HCT116 (cell line): ENCODE measurements at regions not wholly inside any gene's neighbourhood (a gene's known extent, or its start where the extent isn't known, plus 50 kb on each side); places are given as distances from the start of the nearest gene placed in this dataset.
"Not testable (repeated sequence)": the region's sequence is repeated elsewhere in the genome, so short reads cannot be mapped to it uniquely, and the experiment has no call there.

Experiments used
- EZH2 ChIP-seq: fragments of 200-600 bp; sonication (generic); IDR thresholded peaks from 2 replicates; pipeline ENCODE4 v1.6.1; 2017; ENCODE audit warnings: antibody characterized with exemption, mixed run types
- TF ChIP-seq, protein P1 (sequence below), 3 experiments: fragments of 200-600 bp in 1 of 3; sonication (generic) in 1 of 3; IDR thresholded peaks in 2 of 3; conservative IDR thresholded peaks in 1 of 3; 2 replicates each; pipeline ENCODE4 v1.5.1; 2012 to 2017; ENCODE audit warnings: low read depth in 2 of 3, low read length in 2 of 3, antibody characterized with exemption in 1 of 3, borderline replicate concordance in 1 of 3, control low read depth in 1 of 3, mild to moderate bottlenecking in 1 of 3, mixed read lengths in 1 of 3, mixed run types in 1 of 3, moderate library complexity in 1 of 3; ENCODE audit not compliant: insufficient read depth in 1 of 3

- TF ChIP-seq, protein P1, sequence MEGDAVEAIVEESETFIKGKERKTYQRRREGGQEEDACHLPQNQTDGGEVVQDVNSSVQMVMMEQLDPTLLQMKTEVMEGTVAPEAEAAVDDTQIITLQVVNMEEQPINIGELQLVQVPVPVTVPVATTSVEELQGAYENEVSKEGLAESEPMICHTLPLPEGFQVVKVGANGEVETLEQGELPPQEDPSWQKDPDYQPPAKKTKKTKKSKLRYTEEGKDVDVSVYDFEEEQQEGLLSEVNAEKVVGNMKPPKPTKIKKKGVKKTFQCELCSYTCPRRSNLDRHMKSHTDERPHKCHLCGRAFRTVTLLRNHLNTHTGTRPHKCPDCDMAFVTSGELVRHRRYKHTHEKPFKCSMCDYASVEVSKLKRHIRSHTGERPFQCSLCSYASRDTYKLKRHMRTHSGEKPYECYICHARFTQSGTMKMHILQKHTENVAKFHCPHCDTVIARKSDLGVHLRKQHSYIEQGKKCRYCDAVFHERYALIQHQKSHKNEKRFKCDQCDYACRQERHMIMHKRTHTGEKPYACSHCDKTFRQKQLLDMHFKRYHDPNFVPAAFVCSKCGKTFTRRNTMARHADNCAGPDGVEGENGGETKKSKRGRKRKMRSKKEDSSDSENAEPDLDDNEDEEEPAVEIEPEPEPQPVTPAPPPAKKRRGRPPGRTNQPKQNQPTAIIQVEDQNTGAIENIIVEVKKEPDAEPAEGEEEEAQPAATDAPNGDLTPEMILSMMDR (IDR thresholded peaks at IDR 0.05 in 2 of 3, conservative IDR thresholded peaks at IDR 0.05 in 1 of 3; ENCODE audit: borderline replicate concordance in 1 of 3, insufficient read depth in 1 of 3, low read depth in 2 of 3, low read length in 2 of 3): not testable (repeated sequence)
- not testable (repeated sequence) for TF ChIP-seq EZH2
Measured at GRCh38 chr7:152961796-152962195, 202.2 kb downstream of the ACTR3B start.
